SK-N-MC (cell line): ENCODE measurements at regions not wholly inside any gene's neighbourhood (a gene's known extent, or its start where the extent isn't known, plus 50 kb on each side); places are given as distances from the start of the nearest gene placed in this dataset.

Experiments
- EZH2 ChIP-seq: fragments of 200-600 bp; sonication (generic); IDR thresholded peaks from one replicate; pipeline ENCODE4 v1.6.1; 2017; ENCODE audit warnings: antibody characterized with exemption
- FOXP2 ChIP-seq: optimal IDR thresholded peaks from 2 replicates; pipeline ENCODE3; 2011; ENCODE audit warnings: mild to moderate bottlenecking, moderate library complexity; ENCODE audit not compliant: insufficient read depth; ENCODE audit errors: extremely low read length, control extremely low read depth
- POLR2AphosphoS5 ChIP-seq: IDR thresholded peaks from 2 replicates; pipeline ENCODE4 v1.6.1; 2012; ENCODE audit warnings: mild to moderate bottlenecking, low read depth, low read length, borderline replicate concordance

GRCh38 chr11:23391031-23391430 is 530.8 kb upstream of the CCDC179 start:
- TF ChIP-seq POLR2AphosphoS5 = no peak
- TF ChIP-seq FOXP2 = no peak
- TF ChIP-seq EZH2 = no peak
